T-helper 1 cell (primary cell): ENCODE measurements at regions not wholly inside any gene's neighbourhood (a gene's known extent, or its start where the extent isn't known, plus 50 kb on each side); places are given as distances from the start of the nearest gene placed in this dataset.

Experiments used
- DNase-seq, 5 donors: peaks; one replicate each; pipeline ENCODE4 v3.0.0-alpha.2; 2012 to 2020

DNA sequence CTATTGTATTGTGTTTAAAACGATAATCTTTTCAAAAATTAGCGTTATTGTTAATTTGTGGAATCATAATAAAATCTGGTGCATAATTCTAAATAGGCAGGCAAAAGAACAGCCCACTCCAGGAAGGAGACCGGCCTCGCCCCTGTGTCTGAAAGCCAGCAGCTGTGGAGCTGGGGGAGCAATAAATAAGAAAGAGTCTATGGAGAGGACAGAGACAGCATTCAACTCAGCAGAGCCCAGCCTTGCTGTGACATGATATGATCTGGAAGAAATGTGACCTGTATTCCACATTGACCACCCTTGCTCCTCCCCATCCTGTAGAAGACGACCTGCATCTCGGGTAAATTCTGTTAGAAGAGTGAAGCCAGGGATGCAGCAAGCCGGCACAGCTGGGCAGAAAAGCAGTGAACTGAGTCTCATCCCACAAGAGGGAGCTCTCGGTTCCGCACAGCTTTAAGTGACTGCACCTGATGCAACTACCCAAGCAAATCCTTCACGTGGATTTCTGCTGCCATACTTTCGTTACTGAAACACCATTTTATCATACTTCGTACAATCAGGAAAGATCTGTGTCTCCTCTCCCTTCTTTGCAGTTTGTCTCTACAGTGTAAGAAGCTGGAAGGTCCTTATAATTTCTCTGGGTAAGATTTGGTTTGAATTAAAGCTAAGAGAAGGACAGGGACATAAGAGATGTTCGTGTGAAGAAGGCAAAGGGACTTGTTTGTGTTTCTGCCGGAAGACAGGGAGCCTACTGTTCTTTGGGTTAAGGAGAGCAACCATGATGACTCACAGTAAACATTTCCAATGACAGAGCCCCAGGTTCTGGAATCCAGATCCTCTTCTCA, 427.1 kb downstream of the GPAM start:
- DNase-seq, result peak in 1 of 5 donors; percentile 10

DNA sequence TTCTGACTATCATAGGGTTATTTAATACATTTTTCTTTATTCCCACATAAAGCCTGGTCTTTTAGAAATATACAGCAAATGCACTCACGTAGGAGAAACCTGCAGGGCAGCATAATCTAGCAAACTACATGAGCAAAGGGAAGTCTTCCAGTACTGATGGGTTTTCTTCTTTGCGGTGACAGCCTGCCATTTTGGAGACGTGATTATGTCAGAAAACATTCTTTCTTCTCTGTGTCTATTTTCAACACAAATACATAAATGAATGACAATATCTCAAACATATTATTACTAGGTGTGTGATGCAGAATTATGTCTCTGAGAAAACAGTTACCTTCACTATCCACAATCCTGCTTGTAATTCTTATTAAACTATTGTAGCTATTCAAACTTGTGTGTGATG, 425.0 kb downstream of the GPAM start:
- no peak for DNase-seq

DNA sequence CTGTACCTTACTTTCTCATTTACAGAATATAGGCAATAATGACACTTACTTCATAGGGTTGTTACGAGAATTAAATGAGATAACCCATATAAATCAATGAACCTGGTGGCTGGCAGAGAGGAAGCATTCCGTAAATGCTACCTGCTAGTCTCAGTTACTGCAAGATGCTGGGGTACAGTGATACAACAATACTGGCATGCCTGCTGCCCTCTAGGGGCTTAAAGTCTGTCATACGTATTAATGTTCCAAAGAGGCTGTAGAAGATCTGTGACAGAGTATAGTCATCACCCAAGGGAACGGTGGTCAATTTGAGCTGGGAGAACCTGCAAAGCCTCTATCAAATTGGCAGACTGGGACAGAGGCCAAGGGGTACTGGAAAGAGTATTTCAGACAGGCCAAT, 421.5 kb downstream of the GPAM start:
- no peak for DNase-seq

DNA sequence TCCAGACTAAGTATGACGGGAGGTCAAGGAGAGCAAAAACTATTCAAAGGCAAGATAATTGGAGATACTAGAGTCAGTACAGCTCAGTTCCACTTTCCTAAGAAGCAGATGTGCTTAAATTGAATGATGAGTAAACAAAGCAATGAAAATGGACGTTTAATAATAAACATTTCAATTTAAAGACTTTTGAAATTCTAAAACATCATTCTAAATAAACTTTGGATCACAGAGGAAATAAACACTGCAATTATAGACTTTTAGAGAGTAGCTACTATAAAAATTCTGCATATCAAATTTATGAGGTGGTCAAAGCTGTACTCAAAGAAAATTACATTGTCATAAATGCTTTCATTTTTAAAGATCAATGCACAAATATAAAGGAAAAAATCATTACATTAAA, 418.3 kb downstream of the GPAM start:
- no peak for DNase-seq

DNA sequence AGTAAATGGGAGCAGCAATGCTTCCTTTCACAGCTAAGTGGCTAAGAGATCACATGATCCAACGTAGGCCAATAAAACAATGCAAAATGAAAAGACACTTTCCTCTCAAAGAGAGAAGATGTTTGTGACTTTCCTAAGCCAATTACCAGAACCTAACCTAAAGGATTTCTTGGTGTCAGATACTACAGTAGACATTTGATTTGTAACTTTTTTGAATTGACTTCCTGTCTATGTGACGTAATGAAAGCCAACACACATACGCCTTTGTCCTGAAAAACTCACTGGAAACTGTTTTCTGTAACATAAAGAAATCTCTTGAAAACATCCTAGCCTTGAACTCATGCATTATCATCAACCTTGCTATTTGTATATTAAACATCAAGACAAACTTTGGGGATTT, 417.1 kb downstream of the GPAM start:
- no peak for DNase-seq

DNA sequence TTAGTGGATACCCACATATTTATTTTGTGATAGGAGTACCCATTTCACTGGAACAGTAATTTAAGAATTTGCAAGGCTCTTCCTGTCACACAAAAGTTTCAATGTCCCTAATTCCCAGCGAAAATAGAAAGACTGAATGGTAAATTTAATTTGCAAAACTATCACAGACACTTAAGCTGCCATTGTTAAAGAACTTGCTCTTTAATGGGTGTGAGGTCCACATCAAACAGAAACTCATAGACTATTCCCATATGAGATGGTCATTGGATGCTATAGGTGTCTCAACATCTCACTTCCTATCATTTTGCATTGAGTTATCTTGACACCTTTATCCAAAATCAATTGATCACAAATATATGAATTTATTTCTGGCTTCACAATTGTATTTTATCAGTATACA, 415.9 kb downstream of the GPAM start:
- no peak for DNase-seq

DNA sequence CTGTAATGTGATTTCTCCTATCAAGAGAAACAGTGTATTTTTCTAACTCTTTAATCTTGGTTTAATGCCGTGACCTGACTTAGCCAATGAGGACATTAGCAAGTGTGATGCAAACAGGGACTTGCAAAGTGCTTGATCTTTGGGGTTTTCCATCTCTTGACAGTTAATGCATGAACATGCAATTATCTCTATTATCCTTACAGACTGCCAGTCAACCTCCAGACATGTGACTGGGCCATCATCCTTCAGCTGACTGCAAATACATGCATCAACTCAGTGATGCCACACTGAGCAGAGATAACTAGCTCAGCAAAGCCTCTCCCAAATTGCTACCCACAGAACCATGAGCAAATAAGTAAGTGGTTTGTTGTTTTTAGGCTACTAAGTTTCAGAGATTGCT, 409.6 kb downstream of the GPAM start:
- DNase-seq, result no peak

DNA sequence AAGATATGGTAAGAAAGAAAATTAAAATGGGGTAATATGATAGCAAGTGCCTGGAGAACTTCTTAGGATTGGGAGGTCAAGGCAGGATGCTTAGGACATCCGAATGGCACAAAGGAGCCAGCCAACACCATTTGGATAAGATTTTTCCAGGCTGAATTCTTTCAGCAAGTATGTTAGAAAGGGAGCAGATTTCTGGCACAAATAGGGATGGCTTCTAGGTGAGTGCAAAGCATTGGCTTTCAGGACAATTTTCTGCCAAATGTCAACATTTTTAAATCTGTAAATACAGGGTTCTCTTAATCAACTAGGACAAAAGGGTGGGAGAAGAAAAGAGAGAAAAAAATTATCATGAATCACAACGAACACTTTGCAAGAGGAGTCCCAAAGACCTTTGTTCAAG, 409.1 kb downstream of the GPAM start:
- no peak for DNase-seq

DNA sequence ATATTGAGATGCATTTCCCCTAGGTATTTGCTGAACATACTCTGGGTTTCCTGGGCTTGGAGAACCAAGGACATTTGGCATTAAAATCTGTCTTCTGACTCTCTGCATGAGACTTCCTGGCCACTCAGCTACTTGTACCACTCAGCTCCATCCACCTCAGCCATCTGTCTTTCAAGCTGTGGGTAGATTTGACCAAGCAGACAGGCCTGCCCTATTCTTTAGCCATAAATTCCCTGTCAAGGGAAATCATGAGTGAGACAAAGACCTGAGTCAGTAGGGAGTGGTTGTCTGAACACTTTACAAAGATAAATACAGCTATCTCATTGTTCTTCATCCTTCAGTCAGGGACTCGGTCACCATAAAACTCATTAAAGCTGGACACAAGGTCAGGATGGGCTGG, 399.1 kb downstream of the GPAM start:
- no peak for DNase-seq

DNA sequence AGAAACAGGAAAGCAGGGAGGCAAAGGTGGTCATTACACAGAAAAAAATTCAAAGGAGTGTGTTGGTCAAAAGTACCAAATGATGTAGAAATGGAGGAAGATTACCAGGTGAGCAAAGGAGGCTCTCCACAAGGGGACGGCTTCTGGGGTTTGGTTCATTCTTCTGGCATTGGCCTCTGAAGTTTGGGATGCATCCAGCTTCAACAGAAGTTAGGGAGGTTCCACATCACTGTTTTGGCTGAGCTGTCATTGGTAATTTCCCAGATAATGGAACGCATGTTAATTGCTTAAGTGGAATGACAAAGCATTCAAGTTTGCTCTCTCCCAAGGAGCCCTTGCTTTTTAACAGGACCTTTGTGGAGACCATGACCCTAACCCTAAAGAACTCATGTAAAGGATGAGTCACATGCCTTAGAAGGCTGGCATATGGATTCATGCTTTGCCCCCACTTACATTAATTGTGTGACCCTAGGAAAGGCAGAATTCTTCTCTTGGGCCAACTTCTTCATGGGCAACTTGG, 398.6 kb downstream of the GPAM start:
- DNase-seq, result no peak

DNA sequence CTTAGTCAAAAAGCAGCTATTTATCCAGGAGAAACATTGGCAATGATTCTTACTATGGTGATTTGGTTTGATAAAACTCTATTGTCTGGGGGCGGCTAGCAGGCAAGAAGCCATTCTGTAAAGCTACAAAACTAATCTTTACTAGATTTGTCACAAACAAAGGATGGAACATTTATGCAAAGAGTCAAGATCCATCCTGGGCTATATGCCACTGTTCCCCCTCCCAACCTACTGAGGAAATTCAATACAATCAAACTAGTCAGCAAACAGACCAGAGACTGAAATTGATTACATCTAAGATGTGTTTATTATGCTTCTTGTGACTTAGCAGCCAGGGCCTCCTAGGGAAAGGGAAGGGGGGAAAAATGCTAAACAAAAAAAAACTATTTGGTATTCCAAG, 397.6 kb downstream of the GPAM start:
- DNase-seq, result no peak

DNA sequence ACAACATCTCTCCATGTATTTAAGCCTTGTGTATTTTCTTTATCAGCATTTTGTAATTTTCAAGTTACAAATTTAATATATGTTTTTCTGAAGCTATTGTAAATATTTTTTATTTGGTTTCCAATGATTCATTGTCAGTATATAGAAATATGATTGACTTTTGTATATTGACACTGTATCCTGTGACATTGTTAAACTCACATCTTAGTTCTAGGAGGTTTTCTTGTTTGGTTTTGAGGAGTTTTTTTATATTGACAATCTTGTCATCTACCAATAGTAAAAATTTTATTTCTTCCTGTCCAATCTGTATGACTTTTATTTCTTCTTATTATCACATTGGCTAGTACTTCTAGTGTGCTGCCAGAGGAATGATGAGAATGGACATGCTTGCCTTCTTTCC, 393.7 kb downstream of the GPAM start:
- no peak for DNase-seq

DNA sequence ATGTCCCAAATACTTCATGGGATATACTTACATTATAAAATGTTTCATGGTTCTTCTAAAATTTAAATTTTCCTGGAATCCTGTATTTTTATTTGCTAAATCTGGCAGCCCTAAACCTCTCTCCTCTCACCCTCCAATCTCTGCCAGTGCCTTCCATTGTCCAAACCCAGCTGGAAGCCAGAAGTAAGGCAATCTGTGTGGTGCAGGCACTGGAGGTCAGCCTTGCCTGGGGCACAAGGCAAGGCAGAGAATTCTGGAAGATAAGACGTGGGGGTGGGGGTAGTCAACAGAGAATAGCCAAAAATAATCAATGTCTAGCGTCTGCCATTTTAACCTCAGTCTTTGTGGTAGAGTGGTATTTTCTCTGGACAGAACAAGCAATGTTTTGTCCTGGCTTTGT, 381.7 kb downstream of the GPAM start:
- no peak for DNase-seq

DNA sequence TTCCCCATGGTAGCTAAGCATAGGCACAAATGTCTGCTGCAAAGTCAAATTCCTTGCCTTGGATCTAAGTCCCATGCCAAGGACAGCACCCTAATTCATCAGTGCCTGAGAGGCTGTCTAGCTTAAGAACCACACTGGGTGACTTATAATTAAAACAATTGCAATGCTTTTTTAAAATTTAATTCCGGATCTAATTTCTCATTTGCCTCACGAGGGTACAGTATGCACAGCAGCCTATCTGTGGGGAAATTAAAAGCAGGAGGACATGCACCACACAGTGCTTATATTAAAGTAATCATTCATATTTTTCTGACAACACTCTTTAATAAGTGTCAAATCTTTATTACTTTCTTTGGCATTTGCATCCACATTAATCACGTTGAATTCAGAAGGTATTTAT, 378.8 kb downstream of the GPAM start:
- DNase-seq, result no peak

DNA sequence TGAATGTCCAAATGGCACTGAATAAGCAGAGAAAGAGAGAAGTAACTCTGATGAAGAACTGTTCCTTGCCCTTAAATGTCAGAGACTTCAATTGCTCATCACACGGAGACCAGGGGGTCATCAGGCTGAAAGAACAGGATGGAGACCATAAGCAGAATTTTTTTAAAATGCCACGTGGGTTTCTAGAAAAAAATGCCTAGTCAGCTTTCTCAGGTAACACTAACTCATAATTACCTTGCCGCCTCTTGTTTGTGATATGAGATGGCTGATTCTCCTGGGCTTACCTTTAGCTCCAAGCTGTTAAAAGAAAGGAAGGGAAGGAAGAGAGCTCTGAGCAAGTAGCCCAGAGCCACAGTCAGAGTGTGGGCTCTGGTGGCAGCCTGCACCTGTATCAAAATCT, 372.0 kb downstream of the GPAM start:
- no peak for DNase-seq

DNA sequence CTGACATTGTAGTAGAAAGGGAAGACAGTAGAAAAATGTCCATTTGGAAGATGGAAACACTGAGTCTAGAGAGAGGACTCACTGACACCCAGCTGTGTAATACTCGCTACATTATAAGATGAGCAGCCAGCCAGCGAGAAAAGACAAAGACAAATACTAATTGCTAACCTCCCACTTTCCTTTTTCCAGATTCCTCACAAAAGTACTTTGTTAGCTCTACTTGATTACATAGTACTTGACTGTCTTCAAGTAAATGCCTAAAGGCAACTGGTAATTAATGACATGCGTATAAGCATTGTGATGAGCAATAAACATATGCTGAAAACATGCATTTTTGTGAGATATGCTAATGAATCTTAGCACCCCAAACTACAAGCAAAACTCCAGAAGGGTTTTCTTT, 363.1 kb downstream of the GPAM start:
- DNase-seq, result no peak

DNA sequence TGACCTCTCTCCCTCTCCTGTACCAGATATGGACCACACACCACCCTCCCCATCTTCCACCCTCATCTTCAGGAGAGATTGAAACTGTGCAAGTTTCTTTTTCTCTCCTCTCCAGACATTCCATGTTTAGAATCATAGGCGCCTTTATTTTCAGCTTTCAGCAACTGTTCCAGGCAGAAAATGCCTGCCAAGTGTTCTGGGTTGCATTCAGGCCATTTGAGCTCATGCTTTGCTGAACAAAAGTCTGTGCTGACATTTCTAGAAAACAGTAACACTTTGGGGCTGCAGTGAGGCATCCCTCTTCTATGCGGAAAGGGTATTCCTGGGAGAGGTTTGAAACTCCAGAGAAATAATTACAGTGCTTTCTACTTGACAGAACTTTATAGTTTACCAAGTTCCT, 361.7 kb downstream of the GPAM start:
- no peak for DNase-seq

DNA sequence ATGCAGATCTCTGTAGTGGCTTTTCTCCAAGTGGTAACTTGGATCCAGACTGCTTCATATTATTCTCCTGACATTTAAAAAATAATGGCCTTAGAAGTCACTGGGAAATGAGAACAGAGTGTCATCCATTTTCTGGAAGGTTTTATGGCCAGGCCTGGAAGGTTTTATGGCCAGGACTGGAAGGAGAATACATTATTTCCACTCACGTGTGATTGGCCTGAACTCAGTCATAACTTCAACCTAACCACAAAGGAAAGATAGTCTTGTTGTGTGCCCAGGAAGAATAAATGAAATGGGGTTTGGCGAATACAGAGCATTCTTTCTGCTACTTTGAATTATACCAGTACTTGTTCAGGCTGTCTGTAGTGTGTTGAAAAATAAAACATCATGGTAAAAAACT, 360.9 kb downstream of the GPAM start:
- no peak for DNase-seq

DNA sequence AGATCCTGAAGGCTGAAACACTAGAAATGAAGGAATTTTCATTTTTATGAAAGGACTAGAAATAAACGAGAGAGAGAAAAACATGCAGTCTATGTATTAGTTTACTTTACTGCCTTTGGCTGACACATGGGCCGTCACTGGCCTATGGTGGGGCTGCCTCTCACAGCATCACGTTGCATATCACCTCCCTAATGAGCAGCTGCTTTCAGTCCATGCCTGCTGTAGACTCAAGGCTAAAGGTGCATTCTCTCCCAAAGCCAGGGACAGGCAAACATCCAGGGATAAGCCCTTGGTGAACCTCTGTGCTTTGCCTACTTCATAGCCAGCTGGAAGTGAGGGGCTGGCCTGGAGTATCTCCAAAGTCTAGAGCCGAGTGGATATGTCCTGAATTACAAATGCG, 359.4 kb downstream of the GPAM start:
- DNase-seq, result no peak

DNA sequence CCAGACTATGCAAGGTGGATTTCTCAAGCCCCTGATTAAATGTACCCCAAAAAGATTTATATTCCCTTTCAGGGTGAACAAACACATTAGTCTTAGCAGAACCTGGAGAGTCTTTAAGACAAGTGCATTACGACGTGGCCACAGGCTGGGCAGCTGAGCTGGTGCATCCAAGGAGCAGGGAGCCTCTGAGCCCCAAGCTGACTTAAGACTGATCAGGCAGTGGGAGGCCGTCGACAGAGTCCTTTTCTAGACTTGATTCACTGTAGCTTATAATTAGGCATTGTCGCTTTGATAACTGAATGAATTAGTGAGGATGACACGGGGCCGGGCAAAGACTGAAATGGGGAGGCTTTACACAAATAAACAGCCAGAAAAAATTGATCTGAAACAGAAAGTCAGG, 353.2 kb downstream of the GPAM start:
- no peak for DNase-seq

DNA sequence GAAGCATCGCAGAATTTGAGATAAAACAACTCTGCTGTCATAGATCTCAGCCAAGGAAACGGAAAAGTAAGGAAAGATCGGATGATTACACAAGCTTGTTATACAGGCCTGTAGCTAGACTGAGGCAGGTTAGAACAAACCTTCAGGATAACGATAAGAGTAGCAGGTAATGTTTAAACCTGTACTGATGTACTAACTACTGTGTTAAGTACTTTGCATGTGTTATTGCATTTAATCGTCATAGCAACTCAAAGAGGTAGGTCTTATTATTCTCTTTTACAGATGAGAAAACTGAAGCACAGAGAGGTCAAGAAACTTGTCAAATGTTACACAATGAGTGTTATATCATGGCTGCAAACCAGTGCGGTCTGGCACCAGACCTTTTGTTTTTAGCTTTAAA, 352.5 kb downstream of the GPAM start:
- no peak for DNase-seq

DNA sequence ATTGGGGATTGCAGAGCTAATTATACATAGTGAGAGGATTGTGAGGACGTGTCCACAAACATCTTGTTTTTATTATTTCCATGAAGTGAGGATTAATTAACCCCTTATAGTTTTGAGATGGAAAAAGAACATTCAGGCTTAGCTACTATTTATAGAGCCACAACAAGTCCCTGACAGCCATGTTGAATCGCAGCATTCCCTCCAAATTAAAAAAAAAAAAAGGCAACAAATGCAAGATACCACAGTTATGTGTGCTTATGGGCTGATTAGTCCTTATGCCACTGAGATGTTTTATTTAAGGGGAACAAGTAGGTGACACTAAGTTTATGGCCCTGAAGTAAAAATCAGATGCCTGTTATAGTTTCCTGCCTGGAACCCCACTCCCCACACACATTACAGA, 350.3 kb downstream of the GPAM start:
- no peak for DNase-seq

DNA sequence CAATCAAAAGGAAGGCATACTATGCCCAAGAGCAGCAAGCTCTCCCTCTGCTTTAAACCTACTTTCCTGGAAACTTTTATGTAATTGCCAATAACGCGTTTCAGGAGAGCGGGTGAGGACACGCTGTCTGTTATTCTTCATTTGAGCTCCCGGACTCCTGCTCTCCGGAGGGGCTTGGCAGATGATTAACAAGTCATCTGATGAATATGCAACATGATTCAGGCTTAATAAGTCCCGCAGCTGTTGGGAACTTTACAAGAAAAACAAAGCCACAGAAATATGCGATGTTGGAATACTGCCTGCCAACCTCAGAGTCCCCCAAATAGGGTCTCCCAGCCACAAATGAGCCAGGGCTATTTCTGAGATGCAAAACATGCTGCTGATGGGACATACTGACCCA, 348.0 kb downstream of the GPAM start:
- no peak for DNase-seq

DNA sequence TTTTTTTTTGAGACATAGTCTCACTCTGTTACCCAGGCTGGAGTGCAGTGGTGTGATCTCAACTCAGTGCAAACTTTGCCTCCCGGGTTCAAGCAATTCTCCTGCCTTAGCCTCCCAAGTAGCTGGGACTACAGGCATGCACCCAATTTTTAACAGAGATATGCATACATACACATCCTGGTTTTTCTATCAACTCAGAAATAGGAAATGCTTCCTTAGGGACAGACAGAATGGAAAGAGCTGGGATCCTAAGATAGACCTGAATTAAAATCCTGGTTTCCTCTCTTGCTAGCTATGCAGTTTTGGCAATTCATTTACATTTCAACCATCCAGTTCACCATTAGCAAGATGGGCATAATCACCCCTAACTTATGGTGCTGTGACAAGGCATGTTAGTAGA, 347.5 kb downstream of the GPAM start:
- no peak for DNase-seq

DNA sequence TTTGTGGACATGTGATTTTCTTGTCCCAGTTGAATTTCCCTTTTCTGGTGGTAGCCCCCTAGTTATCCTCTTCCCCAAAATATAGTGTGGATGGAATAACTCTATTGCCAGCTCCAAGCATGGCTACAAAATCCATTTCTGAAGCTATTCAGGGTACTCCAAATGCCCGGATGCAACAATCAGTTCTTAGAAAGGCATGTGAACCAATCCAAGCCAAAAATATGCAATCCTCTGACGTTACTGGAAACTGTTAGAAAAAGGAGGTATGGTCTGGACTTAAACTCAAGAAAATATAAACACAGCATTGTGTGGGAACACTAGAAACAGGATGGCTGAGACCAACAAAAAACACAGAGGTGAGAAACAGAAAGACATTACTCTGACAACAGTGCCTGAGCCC, 347.0 kb downstream of the GPAM start:
- no peak for DNase-seq
